GM13976 (cell line): ENCODE measurements at regions not wholly inside any gene's neighbourhood (a gene's known extent, or its start where the extent isn't known, plus 50 kb on each side); places are given as distances from the start of the nearest gene placed in this dataset.

Source experiments
- DNase-seq: peaks from one replicate; pipeline ENCODE4 v3.0.0; 2012; ENCODE audit warnings: low spot score
- in situ Hi-C: fragments of 300-500 bp; cut with MboI; formaldehyde crosslinking; loops from one replicate; pipeline ENCODE4 v1.12.0; 2022; ENCODE audit warnings: low sequenced_read_pairs, mixed read lengths, inconsistent platforms; ENCODE audit not compliant: unreplicated experiment
- TF ChIP-seq, protein P1 (sequence below): IDR thresholded peaks from 2 replicates; pipeline ENCODE4 v1.5.1; 2012; ENCODE audit warnings: borderline replicate concordance, mild to moderate bottlenecking; ENCODE audit not compliant: insufficient read depth; ENCODE audit errors: extremely low read depth, missing control alignments, control extremely low read depth

DNA sequence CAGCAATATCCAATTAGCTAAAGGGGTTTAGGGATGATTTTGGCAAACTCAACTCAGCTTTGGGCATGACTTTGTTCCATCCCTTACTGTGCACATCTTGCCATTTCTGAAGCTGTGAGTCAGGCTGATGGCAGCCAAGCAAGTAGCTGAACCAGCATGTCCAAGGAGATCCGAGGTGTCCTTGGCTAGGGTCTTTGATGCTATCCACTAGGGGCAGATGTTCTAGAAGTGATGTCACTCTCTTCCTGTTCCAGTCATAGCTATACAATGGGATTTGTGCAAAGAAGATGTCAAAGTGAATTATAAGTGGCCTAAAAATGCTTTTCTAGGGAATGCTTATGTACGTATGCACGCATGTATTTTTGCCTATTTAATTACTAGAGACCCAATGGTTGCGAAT is 160.8 kb upstream of the PAPPA start:
- TF ChIP-seq, protein P1, sequence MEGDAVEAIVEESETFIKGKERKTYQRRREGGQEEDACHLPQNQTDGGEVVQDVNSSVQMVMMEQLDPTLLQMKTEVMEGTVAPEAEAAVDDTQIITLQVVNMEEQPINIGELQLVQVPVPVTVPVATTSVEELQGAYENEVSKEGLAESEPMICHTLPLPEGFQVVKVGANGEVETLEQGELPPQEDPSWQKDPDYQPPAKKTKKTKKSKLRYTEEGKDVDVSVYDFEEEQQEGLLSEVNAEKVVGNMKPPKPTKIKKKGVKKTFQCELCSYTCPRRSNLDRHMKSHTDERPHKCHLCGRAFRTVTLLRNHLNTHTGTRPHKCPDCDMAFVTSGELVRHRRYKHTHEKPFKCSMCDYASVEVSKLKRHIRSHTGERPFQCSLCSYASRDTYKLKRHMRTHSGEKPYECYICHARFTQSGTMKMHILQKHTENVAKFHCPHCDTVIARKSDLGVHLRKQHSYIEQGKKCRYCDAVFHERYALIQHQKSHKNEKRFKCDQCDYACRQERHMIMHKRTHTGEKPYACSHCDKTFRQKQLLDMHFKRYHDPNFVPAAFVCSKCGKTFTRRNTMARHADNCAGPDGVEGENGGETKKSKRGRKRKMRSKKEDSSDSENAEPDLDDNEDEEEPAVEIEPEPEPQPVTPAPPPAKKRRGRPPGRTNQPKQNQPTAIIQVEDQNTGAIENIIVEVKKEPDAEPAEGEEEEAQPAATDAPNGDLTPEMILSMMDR, result no peak
- DNase-seq, result no peak
- in situ Hi-C loops, result no loop called here

DNA sequence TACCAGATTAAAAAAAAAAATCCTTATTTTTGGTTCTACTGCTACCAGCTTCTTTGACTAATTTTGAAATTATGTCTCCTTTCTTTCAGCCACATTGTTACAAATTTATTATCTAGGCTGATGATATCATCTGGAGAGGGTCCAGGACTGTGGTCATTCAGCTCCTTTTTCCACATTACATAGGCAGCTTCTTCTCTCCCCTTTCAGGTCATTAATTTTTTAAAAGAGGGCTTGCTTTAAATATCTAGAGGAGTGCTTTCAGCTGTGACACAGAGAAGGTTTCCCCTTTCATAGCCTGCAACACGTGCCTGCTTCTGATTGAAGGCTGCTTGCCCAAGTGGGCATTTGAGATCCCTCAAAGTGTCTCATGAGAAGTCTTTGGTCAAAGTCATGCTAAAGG is 155.7 kb upstream of the PAPPA start:
- TF ChIP-seq, protein P1, result no peak
- DNase-seq, result no peak

DNA sequence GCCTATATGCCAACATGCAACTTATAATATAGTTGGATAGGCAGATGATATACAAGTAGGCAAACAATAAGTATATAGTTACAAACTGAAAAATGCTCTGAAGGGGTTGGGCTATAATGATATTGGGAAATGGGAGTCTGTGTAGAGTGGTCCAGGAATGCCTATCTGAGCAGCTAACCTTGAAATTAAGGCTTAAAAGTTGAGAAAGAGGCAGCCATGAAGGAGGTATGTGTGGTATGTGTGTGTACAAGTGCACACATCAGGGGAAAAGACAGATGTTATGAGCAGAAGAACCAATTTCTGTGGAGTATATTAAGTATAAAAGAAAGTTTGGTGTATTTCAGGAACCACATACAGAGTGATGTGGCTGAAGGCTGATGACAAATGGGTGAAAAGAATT is 154.9 kb upstream of the PAPPA start:
- DNase-seq, result no peak
- in situ Hi-C loops, result no loop called here
- TF ChIP-seq, protein P1, result no peak

More for the DNA sequence above, 155.7 kb upstream of the PAPPA start:
- in situ Hi-C loops, result no loop called here

DNA sequence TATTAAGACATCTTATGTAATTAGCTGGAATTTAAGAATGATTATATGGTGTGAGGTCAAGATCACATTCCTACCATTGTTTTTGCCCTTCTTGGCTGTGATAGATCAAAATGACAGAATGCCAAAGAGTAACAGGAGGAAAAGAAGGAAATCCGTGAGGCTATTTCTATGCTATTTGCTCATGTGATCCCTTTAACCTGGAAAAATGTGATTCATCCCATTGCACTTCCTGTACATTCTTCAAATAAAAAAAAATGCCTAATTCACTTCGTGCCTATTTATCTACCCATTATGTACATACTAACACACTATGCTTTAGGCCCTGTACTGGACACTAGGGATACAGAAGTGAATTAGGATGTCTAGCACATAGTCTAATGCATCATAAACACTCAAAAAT is 154.1 kb upstream of the PAPPA start:
- no peak for DNase-seq
- TF ChIP-seq, protein P1, result no peak
- in situ Hi-C loops, result no loop called here

DNA sequence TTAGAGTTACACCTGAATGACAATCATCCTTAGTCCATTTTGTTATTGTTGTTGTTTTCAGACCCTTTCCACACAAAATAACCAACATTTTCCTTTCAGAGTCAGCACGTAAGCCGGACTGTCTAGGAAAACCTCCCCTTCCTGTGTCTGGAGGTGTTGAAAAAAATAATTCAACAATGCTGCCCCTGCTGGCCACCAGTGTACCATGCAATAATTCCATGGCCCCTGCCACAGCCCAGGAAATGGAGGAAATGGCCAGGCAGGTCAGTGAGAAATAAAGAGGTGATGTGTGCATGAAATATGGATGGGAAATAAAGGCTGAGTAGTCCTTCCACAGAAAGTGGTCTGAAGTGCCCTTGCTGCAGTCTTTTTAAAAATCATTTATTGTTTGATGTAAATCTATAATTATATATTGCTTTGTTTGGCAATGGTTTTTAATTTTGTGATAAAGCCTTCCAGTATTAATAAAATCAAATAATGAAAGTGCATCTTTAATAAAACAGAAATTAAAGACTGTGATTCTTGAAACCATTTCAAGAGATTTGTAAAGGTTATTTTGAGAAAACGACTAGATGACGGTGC is 152.8 kb upstream of the PAPPA start:
- DNase-seq, result peak; percentile 2
- in situ Hi-C loops, result no loop called here
- TF ChIP-seq, protein P1, result no peak

DNA sequence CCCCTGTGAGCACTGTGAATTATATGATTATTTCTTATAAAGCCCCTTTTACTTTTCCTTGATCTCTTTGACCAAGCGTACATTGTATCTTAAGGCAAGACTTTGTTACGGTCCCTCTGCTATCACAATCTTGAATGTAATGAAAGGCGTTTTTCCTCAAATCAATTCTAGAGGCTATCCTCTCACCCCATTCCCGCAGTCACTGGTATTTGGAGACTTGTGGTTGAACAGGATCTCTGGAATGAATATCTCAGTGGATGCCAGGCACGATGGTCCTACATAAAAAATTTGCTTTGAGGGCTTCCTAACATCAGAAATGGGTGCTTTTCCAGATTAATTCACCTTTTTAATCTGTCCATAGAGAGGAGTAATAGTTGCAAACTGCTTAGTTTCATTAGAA is 151.4 kb upstream of the PAPPA start:
- in situ Hi-C loops, result no loop called here
- TF ChIP-seq, protein P1, result no peak
- no peak for DNase-seq
